HK-2 (cell line): ENCODE measurements at regions not wholly inside any gene's neighbourhood (a gene's known extent, or its start where the extent isn't known, plus 50 kb on each side); places are given as distances from the start of the nearest gene placed in this dataset.

Experiments
- DNase-seq: peaks from one replicate; pipeline ENCODE4 v3.0.0-alpha.2; 2018; ENCODE audit not compliant: unreplicated experiment

DNA sequence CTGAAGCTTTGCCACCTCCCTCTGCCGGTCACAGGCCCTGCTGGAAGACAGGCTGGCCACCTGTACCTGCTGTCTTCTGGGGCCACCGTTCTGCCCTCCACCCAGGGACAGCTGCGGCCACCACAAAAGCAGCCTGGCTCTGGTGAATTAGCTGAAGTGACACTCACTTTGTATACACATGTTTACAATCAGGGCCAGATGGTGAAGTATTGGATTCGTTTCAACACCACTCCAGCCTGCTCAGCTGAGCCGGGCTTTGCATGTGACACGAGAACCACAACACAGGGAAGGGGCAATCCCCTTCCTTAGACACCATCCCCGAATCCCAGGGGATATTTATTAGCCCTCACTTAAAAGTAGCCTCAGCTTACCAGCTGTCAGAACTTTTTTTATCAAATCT is 191.5 kb upstream of the RPL38 start:
- DNase-seq: no peak

DNA sequence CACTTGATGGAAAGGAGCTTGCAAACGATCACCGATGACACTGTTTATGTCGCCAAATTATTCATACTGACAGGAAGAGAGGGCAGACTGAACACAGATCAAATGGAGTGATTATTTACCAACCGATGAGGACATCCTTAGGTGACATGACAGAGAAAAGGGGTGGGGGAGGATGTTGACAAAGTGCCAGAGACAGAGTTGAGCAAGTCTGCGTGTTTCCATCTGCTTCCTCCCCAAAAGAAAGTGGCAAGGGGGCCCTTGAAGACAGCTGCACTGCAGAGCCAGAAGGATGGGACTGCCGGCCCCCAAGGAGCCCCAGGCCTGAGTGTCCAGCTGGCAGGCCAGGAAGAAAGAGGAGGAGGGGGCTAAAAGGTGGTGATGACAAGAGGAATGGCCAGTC is 191.0 kb upstream of the RPL38 start:
- no peak for DNase-seq

DNA sequence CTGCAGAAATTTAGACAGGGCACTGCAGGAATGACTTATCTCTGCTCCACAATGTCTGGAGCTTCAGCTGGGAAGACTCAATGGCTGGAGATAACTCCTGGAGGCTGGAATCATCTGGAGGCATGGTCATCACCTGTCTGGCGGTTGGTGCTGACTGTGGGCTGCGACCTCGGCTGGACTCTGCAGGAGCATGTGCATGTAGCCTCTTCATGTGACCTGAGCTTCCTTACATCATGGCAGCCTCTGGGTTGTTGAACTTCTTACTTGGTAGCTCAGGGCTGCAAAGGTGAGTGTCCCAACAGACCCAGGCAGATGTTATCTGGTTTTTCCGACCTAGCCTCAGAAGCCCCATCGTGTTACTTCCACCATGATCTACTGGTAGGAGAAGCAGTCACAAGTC is 188.2 kb upstream of the RPL38 start:
- no peak for DNase-seq

DNA sequence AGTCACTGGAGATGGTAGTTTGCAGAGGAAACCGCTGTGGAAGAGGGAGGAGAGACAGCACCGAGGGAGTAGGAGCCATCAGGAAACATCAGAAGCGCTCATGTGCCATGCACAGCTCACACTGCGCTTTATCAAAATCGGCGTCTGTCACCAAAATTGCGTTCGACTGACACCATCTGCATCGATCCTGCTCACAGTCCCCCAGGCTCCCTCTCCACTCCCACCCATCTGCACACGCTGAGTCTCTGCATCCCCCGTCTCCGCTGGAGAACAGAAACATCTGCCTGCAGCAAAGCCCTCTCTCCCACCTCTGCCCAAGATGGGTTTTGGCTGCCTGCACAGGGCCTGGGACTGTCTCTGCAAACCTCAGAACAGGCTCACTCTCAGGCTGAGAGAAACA is 187.5 kb upstream of the RPL38 start:
- DNase-seq: no peak

DNA sequence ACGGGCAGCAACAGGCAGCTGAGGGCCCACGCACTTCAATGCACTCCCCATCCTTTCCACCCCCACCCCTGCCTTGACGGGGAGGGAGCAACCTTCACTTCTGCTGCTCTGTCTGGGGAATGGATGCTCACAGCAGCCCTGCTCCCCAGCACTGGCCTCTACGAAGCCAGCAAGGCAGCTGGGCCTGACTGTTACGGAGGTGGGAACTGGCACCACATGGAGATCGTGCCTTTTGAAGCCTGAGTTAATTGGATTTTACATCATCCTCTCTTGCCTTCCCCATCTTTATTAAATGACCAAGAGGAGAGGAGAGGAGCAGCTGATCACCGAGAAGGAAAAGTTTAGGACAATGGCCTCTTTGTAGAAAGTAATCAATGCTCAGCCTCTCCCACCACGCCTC is 187.0 kb upstream of the RPL38 start:
- DNase-seq: no peak

DNA sequence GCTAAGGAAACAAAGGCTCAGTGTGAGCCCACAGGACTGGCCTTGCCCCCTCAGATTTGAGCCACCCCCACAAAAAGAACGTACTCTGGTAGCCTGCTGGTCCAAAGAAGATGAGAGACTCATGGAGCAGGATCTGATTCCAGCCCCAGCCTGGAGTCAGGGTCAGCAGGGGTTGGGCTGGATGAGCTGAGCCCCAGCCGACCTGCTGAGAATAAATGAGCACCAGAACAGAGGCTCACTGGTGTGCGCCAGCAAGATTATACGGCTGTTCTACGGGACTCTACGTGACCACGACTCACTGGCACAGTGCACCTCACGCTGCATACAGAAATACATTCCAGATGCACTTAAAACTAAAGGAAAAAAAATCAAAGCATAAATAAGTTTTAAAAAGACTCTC is 186.0 kb upstream of the RPL38 start:
- DNase-seq: no peak

DNA sequence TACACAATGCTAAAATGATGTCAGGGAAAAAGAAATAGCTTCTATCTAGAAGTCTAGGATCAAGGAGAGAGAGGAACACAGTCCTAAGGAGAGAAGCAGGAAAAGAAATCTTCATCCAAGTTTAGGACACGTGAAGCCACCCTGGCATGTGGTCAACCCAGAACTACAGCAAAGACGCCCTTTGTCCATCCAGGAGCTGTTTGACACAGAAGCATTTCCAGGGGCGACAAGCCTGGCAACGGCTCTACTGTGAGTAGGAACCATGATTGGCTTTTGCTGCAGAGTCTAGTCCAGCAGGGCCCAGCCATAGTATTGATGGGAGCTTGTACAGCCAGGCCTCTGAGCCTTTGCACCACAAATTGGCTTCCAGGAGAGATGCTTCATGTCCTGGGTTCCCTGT is 185.4 kb upstream of the RPL38 start:
- no peak for DNase-seq

DNA sequence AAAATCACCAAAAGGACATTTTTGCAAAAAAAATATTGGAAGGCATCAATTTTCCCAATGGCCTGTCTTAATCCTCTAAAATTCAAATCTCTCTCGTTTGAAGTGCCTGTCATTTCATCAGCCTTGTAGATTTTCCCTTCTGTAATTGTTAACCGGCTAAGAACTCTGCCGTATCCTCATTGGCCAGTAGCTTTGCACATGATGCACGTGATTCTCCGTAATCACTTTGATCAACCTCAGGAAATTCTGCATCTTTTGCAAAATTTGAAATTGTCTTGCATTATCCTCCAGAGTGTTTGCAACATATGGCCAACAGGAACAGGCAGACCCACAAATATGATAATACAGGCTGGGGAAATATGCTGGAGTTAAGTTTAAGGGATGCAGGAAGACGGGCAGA is 184.2 kb upstream of the RPL38 start:
- DNase-seq: no peak

DNA sequence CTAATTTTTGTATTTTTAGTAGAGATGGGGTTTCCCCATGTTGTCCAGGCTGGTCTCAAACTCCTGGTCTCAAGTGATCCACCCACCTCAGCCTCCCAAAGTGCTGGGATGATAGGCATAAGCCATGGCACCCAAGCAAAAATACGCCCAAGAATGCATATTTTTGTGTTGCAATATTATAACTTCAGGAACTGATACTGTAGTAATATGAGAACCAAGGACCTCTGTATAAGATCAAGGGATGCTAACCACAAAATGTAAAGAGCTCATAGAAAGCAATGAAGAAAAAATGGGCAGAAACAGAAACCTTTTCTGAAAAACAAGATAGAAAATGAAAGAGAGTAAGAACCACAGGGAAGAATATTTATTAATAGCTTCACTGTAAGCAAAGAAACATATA is 183.6 kb upstream of the RPL38 start:
- no peak for DNase-seq

DNA sequence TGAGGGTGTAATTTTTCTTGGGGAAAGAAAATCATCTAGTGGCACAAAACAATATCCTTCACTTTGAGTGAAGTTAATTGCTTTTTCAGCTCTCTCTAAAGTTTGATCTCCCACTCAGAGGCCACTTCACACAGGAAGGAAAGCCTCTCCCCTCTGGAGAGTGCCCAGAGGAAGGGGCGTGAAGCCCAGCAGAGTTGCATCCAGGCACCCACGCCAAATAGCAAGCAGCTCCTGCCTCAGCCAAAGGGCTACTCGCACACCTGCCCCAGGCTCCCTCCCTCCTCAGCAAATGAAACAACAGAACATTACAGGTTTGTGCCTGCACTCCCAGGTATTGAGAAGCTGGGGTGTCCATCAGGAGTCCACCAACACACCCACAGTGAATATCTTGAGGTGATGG is 183.0 kb upstream of the RPL38 start:
- DNase-seq: no peak

DNA sequence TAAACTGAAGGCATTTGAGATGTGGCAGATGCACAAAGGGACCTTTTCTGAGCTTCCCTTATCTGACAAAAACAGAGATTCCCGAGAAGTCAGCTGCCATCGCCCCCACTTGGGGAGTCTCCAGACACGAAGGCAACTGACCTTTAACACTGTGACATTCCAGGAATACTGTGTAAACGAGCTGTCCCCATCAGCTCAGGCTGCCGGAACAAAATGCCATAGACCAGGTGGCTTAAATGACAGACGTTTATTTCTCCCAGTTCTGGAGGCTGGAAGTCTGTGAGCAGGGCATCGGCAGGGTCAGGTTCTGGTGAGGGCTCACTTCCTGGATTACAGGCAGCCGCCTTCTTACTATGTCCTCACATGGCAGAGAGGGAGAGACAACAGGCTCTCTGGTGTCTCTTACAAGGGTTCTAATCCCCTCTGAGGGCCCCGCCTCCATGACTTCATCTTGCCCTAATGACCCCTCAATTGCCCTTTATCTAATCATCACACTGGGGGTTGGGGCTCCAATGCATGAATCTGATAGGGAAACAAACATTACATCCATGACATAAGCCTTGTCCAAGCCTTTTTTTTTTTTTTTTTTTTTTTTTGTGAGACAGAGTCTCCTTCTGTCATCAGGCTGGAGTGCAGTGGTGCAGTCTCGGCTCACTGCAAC is 178.5 kb upstream of the RPL38 start:
- no peak for DNase-seq

DNA sequence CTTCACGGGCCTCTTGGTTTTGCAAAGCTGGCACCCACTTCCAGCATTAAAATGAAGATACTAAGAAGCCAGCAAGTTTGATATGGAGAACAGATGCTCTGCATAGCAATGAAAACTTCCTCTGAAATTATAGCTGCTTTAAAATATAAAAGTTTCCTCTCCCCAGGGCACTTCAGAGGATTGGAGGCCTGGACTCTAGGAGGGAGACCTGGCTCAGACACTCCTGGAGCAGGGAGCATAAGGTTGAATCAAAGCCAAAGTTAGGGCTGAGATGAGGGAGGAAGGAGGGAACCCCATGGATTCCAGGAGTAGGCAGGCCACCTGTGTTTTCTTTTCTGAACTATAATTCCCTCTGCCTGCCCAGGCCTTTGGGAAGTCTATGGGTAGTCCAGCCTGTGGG is 176.0 kb upstream of the RPL38 start:
- no peak for DNase-seq

DNA sequence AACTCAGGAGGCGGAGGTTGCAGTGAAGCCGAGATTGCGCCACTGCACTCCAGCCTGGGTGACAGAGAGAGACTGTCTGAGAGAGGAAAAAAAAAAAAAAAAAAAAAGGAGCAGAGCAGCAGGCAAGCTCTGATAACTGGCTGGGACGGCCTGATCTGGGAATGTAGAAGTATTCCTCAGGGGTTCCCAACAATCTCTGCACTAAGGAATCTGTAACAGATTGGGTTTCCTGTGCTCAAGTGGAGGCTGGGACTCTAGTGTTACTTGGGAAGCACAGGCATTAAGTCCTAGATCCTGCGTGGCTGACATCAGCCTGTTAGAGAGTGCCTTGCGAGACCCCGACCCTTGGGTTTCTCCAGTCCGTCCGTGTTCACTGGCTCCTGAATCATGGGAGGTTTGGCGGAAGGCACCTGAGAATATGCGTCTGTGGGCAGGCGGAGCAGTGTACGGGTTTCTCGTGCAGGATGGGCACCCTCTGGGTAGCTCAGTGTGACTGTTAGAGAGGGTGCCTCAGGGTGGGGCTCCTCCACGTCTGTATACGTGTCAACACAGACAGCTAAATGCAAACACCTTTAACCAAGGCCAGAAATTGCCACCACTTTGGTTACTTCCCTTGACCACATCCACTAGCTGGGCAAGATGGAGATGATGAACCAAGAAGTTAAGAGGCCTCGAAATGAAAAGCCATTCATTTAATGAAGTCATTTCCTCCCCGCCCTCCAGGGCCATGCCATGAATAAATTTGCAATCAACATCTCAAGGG is 174.9 kb upstream of the RPL38 start:
- DNase-seq: no peak

DNA sequence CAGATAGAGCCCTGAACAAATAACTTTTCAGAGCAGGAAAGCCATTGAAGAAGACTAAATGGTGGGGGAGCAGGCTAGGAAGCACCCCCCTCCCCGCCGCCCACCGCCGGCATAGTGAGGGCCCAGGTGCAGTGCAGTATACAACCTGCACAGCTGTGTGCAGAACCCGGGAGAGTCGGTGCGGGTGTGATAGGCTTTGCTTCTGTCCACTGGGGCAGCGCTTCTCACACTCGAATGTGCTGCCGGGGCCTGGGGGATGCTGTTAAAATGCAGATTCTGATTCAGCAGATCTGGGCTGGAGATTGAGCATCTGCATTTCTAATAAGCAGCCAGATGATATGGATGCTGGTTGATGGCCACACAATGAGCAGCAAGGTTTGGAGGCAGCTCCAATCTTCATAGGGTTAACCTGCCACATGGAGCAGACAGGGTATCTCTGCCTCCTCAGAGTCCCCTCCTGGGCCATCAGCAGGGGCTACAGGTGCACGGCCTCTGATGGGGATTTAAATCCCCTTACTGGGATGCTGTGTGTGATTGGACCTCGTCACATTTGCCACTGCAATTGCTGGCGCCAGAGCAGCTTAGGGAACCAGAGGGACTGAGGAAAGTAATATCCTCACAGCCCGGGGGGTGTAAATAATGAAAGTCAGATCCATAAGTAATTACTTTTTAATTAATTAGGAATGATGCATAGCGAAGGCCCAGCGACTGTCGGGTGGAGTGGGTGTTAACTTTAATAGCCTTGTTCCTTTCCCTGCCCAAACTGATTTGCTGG is 172.0 kb upstream of the RPL38 start:
- no peak for DNase-seq

DNA sequence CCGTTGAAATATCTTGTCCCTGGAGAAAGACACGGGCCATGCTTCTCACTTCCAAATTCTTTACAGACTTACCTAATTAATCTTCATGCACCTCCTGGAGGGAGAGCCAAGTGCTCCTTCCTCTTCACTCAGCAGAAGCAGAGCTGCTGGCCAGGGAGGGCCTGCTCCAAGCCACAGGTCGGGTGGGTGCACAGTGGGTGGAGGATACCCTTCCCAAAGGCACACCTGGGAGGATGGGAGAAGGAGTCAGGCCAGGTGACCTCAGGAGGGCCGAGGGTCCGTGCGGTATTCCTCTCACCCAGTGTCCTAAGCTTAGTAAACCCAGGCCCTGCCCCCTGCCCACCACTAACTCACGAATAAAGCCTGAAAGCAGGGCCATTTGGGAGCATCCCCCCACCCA is 171.3 kb upstream of the RPL38 start:
- no peak for DNase-seq

DNA sequence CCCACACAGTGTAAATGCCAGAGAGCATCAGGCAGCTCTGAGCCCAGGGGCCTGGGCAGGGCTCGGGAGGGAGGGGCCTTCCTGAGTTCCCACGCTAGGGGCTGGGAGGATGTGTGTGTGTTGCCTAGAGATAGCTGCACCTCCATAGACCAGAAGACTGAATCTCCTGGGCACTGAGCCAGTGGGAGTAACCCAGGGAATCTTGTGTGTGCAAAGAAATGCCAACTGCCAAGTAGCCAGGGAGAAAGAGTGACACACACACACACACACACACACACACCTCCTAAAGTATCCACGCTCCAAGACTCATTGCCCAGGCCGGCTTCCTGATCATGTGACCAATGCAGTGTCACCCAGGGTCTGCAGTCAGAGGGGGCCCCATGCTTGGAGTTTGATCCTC is 166.2 kb upstream of the RPL38 start:
- peak; percentile 6 for DNase-seq

DNA sequence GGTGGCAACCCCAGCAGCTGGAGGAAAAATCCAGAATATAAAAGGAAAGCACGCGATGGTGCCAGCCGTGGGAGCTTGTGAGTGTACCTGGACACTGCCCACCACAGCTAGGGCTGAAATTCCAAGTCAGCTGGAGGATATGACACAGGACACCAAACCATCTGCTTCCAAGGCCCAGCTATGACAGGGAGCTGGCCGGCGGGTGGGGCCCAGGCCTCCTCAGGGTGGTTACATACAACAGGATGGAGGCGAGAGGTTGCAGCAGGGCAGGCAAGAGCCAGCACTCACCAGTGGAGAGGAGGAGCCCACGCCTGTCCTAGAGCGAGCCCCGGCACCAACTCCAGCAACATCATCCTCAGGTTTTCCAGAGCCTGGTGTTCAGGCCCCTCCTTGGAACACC is 163.2 kb upstream of the RPL38 start:
- no peak for DNase-seq

DNA sequence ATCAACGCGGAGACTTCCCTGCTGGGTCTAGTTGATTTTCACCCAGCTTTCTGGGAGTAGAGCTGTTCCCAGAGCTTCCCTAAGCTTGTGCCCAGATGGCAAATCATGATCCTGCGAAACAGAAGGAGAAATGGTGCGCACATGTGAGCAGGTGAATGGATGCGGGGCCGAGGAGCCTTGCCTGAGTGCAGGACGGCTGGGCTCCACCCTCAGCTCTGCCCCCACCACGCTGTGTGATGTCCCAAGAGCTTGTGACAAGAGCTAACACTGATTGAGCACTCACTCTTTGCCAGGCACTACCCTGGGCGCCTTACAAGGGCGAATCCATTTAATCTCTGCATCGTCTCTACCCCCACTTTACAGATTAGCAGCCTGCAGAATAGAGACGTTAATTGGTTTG is 162.7 kb upstream of the RPL38 start:
- DNase-seq: no peak

DNA sequence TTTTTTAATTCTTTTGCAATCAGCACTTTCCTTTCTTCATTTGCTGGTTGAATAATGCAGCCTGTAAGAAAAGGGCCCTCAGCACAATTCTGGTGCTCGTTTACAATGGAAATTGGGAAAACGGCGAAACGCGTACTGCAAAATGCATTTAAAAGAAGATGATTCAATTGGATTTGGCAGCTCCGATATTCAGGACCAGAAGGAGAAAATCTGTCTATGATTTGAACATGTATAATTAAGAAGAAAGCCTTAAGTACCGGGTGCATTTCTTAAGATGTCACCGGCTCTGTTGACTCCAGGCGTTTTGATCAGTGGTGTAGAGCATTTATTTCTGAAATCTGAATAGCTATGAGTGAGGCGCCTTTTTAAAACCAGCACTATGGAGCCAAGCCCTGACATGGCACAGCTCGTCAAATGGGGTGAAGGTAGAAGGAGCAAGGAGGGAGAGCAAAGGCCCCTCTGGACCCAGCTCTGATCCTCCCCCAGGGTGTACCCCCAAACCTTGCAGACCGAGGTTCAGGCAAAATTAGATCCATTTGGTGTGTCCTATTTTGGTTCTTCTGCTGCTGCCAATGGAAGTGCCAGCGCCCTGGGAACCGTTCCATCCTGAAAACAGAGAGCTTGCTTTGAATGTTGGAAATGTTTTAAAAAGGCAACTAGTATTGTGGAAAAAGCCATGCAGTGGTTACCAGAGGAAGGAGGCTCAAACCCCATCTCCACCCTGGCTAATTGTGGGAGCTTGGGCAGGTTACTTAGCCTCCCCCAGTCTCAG is 161.4 kb upstream of the RPL38 start:
- no peak for DNase-seq

DNA sequence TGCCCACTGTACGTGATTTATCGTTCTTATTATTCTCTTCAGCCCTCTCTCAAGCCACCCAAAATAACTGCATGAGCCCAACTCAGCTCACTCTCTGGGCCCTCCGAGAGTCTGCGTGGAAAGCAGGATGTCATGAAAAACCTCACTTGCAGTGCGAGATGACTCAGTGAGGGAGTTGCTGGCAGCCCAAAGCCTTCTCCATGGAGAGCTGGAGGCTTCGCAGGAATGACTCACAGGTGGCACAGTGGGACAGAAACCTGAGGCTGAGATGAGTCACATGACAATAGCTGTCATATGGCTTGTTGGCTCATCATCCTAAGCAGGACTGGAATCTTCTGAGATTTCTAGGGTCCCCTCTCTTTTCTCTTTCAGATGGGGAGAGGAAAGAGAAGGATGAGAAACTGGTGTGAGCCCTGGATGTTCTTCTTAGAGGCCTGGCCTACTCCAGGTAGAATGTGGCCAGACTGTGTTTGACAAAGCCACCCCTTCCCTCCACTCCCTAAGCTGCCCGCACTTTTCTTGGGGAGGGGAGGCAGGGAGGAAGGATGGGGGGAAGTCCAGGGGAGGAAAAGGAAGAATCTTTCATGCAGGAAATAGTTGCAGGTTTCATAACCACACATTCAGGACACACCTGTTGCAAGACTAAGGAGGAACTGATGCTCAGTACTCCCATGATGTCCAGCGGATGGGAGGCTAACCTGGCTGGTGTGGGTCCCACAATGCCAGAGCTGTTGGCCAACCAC is 160.6 kb upstream of the RPL38 start:
- DNase-seq: peak; percentile 82

DNA sequence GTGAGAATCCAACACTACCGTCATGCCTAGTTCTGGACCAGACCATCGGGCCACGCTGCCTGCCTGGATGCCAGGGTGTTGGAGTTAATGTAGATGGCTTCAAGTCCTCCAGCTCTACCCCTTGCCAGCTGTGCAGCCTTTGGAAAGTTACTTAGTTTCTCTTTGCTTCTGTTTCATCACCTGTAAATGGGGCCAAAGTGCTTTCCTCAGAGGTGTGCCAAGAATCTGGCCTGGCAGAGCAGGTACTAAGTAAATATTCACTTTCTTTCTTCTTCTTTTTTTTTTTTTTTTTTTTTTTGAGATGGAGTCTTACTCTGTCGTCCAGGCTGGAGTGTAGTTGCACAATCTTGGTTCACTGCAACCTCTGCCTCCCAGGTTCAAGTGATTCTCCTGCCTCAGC is 159.5 kb upstream of the RPL38 start:
- DNase-seq: no peak
